Gastrocnemius medialis (tissue), 4 donors: ENCODE measurements at regions not wholly inside any gene's neighbourhood (a gene's known extent, or its start where the extent isn't known, plus 50 kb on each side); places are given as distances from the start of the nearest gene placed in this dataset.

Experiments used
- CTCF ChIP-seq, 5 experiments: fragments of 450-650 bp in 3 of 5; fragments of 200-600 bp in 2 of 5; sonication (generic) in 2 of 5; IDR thresholded peaks in 4 of 5; conservative IDR thresholded peaks in 1 of 5; 1 replicate in 4 of 5; 2 replicates in 1 of 5; pipeline ENCODE4 v1.5.1; 2016 to 2019; ENCODE audit warnings: antibody characterized with exemption in 5 of 5, mild to moderate bottlenecking in 3 of 5, moderate library complexity in 3 of 5
- POLR2A ChIP-seq, 2 donors: fragments of 450-650 bp; IDR thresholded peaks; one replicate each; pipeline ENCODE4 v1.6.1; 2017; ENCODE audit warnings: antibody characterized with exemption in 2 of 2, mild to moderate bottlenecking in 2 of 2, moderate library complexity in 2 of 2

- TF ChIP-seq POLR2A (IDR thresholded peaks at IDR 0.05) (no peak), CTCF (IDR thresholded peaks at IDR 0.05 in 4 of 5, conservative IDR thresholded peaks at IDR 0.05 in 1 of 5) (no peak)
Observed at GRCh38 chr2:215841175-215841816, 172.1 kb downstream of the MREG start.
